ENCODE measurements at regions not wholly inside any gene's neighbourhood (a gene's known extent, or its start where the extent isn't known, plus 50 kb on each side); places are given as distances from the start of the nearest gene placed in this dataset.

DNA sequence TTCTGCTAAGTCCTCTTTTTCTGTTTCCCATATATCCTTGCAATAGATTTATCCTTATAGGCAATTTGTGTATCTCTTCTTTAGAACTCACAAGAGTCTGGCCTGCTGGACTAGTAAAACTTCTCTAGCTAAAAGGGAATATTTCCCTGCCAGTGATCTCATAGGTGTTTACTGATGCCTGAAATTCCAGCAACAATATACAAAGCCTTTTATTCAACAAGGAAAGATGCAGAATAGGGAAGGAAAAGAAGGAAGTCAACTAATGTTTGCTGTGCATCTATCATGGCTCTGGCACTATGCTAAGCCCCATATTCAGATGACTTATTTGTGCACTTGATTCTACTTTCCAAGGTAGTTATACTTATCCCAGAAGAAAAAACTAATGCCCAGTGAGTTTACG, 160.0 kb upstream of the DMRTA1 start:
- H3K4me1 Mint-ChIP-seq (ENCODE audit: low read depth), result no peaks in the 10 kb centered on the region
- no peak overlapping the region for H3K27ac Mint-ChIP-seq
- no peaks in the 10 kb centered on the region for H3K36me3 Mint-ChIP-seq
- H3K4me3 Mint-ChIP-seq, result no peak overlapping the region
- H3K27me3 Mint-ChIP-seq, result peaks cover 3% of the 10 kb centered on the region
- no peaks in the 10 kb centered on the region for H3K9me3 Mint-ChIP-seq (ENCODE audit: low read depth)

DNA sequence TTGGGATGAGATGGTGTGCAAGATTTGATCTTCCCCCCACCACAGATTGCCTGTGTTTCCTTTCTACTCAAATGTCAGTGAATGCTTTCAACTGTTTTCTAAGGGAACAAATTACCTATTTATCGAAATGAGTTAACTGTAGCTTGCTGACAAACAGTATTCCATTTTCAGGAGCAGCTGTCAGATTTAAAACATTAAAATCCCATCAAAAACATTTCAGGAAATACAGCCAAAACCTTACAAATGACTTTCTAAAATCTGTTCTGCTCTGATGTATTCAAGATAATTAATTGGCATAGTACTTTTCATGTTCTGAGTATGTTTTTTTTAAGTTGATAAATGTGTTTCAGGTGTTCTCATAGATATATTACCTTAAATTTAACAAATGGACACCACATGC, 158.0 kb upstream of the DMRTA1 start:
- H3K36me3 Mint-ChIP-seq, result no peaks in the 10 kb centered on the region
- H3K4me3 Mint-ChIP-seq, result no peak overlapping the region
- H3K27ac Mint-ChIP-seq, result no peak overlapping the region
- H3K27me3 Mint-ChIP-seq, result peaks cover 3% of the 10 kb centered on the region
- no peaks in the 10 kb centered on the region for H3K9me3 Mint-ChIP-seq (ENCODE audit: low read depth)
- no peaks in the 10 kb centered on the region for H3K4me1 Mint-ChIP-seq (ENCODE audit: low read depth)

- no peak overlapping the region for H3K27ac Mint-ChIP-seq
- H3K36me3 Mint-ChIP-seq, result no peaks in the 10 kb centered on the region
- no peak overlapping the region for H3K4me3 Mint-ChIP-seq
- H3K4me1 Mint-ChIP-seq (ENCODE audit: low read depth), result no peaks in the 10 kb centered on the region
- H3K27me3 Mint-ChIP-seq, result peaks cover 13% of the 10 kb centered on the region
- H3K9me3 Mint-ChIP-seq (ENCODE audit: low read depth), result peaks cover 5% of the 10 kb centered on the region
Observed at GRCh38 chr9:22307013-22307711, 139.5 kb upstream of the DMRTA1 start.

DNA sequence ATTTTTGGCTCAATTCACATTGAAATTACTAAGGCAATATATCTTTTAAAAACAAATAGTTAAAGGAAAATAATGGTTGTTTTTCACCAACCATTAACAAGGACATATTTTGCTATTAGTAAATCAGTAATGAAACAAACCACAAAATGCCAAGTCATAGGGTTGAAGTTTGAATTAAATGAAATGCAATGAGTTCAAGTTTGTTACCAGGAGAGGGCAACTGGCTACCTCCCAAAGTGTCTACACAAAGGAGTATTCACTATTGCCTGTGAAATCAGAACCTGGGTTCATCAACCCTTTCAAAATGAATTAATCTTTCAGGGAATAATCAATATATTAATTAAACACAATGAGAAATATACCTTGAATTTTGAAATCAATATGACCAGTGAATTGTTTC, 138.4 kb upstream of the DMRTA1 start:
- H3K4me1 Mint-ChIP-seq (ENCODE audit: low read depth), result no peaks in the 10 kb centered on the region
- no peaks in the 10 kb centered on the region for H3K36me3 Mint-ChIP-seq
- H3K9me3 Mint-ChIP-seq (ENCODE audit: low read depth), result peaks cover 5% of the 10 kb centered on the region
- H3K27me3 Mint-ChIP-seq, result peaks cover 10% of the 10 kb centered on the region
- no peak overlapping the region for H3K27ac Mint-ChIP-seq
- H3K4me3 Mint-ChIP-seq, result no peak overlapping the region

GRCh38 chr9:22316645-22317044, 130.0 kb upstream of the DMRTA1 start:
- Mint-ChIP-seq H3K36me3 (no peaks in the 10 kb centered on the region), H3K27ac (no peak overlapping the region), H3K9me3 (ENCODE audit: low read depth) (peaks cover under 1% of the 10 kb centered on the region), H3K4me1 (ENCODE audit: low read depth) (no peaks in the 10 kb centered on the region), H3K4me3 (no peak overlapping the region), H3K27me3 (peaks cover 4% of the 10 kb centered on the region)

- Mint-ChIP-seq H3K4me3 (no peak overlapping the region), H3K27ac (no peak overlapping the region), H3K4me1 (ENCODE audit: low read depth) (no peaks in the 10 kb centered on the region), H3K9me3 (ENCODE audit: low read depth) (peaks cover 3% of the 10 kb centered on the region), H3K27me3 (peaks cover 1% of the 10 kb centered on the region), H3K36me3 (no peaks in the 10 kb centered on the region)
Observed at GRCh38 chr9:22331533-22331932, 115.1 kb upstream of the DMRTA1 start.

DNA sequence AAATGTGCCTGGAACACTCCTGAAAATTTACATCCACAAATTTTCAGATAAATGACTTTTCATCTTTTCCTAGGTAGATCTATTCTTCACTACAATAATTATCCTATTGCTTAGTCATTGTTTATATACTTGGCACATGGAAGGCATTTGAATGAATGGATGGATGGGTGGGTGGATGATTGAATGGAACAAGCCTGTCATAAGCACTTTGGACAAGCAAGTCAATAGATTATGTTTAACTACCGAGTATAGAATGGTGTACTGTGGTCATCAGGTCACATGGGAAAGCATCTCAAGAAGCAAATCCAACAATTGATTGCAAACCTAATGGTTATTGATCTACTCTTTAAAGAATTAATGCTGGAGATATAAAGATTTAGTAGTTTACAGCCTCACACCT, 114.4 kb upstream of the DMRTA1 start:
- Mint-ChIP-seq H3K27ac (no peak overlapping the region), H3K4me1 (ENCODE audit: low read depth) (no peaks in the 10 kb centered on the region), H3K9me3 (ENCODE audit: low read depth) (peaks cover 3% of the 10 kb centered on the region), H3K27me3 (peaks cover 1% of the 10 kb centered on the region), H3K4me3 (no peak overlapping the region), H3K36me3 (no peaks in the 10 kb centered on the region)

DNA sequence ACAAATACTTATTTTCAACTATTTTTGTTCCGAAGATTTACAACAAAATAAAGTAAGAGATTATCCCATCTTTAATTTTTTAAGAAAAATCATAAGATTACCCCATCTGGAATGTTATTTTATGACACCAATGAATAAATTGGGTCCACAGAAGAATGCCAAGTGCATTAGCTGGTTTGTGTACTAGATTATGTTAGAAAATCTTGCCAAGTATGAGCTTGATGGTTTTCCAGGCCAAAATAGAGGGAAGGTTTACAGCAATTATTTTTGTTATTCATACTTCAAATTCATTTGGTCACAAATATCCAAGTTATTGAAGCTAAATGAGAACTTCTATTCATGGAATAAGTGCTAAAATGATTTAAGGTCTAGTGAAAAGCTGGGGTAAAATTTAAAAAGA, 109.4 kb upstream of the DMRTA1 start:
- H3K27ac Mint-ChIP-seq, result no peak overlapping the region
- H3K27me3 Mint-ChIP-seq, result peaks cover 3% of the 10 kb centered on the region
- H3K9me3 Mint-ChIP-seq (ENCODE audit: low read depth), result no peaks in the 10 kb centered on the region
- no peaks in the 10 kb centered on the region for H3K36me3 Mint-ChIP-seq
- no peak overlapping the region for H3K4me3 Mint-ChIP-seq
- no peaks in the 10 kb centered on the region for H3K4me1 Mint-ChIP-seq (ENCODE audit: low read depth)

- peaks cover 2% of the 10 kb centered on the region for H3K27me3 Mint-ChIP-seq
- H3K4me3 Mint-ChIP-seq, result no peak overlapping the region
- no peaks in the 10 kb centered on the region for H3K9me3 Mint-ChIP-seq (ENCODE audit: low read depth)
- H3K4me1 Mint-ChIP-seq (ENCODE audit: low read depth), result no peaks in the 10 kb centered on the region
- no peak overlapping the region for H3K27ac Mint-ChIP-seq
- H3K36me3 Mint-ChIP-seq, result no peaks in the 10 kb centered on the region
Observed at GRCh38 chr9:22342491-22343217, 104.0 kb upstream of the DMRTA1 start.

DNA sequence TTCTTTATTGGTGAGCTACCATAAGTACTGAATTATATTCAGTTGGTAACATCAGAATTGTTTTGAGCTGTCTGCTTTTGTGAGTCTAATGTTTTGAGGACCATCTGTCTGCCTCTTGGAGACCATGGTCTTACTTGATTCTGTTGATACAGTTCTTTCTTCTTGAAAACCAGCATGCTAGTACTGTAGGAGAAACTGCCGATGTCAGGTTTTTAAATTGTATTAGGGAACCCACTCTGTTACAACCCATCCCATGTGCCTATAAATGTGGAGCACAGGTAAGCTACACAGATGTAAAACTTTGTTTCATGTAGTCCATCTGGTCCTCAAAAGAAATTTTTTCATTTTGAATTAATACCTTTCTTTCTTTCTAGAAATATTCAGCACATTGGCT, 103.4 kb upstream of the DMRTA1 start:
- no peak overlapping the region for H3K27ac Mint-ChIP-seq
- H3K36me3 Mint-ChIP-seq, result no peaks in the 10 kb centered on the region
- H3K4me3 Mint-ChIP-seq, result no peak overlapping the region
- no peaks in the 10 kb centered on the region for H3K9me3 Mint-ChIP-seq (ENCODE audit: low read depth)
- H3K27me3 Mint-ChIP-seq, result peaks cover 2% of the 10 kb centered on the region
- H3K4me1 Mint-ChIP-seq (ENCODE audit: low read depth), result no peaks in the 10 kb centered on the region

GRCh38 chr9:22354699-22355384, 91.8 kb upstream of the DMRTA1 start:
- Mint-ChIP-seq H3K27ac (no peak overlapping the region), H3K27me3 (peaks cover 3% of the 10 kb centered on the region), H3K4me1 (ENCODE audit: low read depth) (no peaks in the 10 kb centered on the region), H3K4me3 (no peak overlapping the region), H3K9me3 (ENCODE audit: low read depth) (peaks cover 8% of the 10 kb centered on the region), H3K36me3 (no peaks in the 10 kb centered on the region)

DNA sequence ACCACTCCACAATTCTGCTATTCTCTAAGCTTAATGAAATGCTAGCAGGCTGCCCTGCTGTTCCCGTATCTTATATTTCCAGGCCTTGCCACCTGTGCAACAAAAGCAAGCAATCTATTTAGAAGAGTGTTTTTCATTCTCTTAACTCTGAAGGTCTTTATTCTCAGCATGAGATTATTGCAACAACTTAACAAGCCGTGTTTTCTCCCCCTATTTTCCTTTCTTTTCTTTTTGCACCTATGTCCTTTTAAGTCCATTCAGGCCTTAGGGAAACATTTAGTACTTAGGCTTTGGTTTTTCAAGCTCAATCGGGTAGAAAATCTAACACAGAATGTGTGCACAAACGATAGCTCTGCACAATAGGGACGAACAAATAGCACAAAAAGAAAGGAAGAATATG, 89.6 kb upstream of the DMRTA1 start:
- peaks cover 8% of the 10 kb centered on the region for H3K9me3 Mint-ChIP-seq (ENCODE audit: low read depth)
- peaks cover 4% of the 10 kb centered on the region for H3K27me3 Mint-ChIP-seq

GRCh38 chr9:22363421-22363887, 83.2 kb upstream of the DMRTA1 start:
- peaks cover 3% of the 10 kb centered on the region for H3K27me3 Mint-ChIP-seq
- no peak overlapping the region for H3K27ac Mint-ChIP-seq
- no peaks in the 10 kb centered on the region for H3K4me1 Mint-ChIP-seq (ENCODE audit: low read depth)

More for the DNA sequence above, 89.6 kb upstream of the DMRTA1 start:
- Mint-ChIP-seq H3K27ac (no peak overlapping the region), H3K4me1 (ENCODE audit: low read depth) (no peaks in the 10 kb centered on the region), H3K36me3 (no peaks in the 10 kb centered on the region), H3K4me3 (no peak overlapping the region)

GRCh38 chr9:22373636-22374035, 73.0 kb upstream of the DMRTA1 start:
- no peaks in the 10 kb centered on the region for H3K4me1 Mint-ChIP-seq (ENCODE audit: low read depth)
- H3K36me3 Mint-ChIP-seq, result no peaks in the 10 kb centered on the region
- peaks cover 1% of the 10 kb centered on the region for H3K27me3 Mint-ChIP-seq
- peaks cover 8% of the 10 kb centered on the region for H3K9me3 Mint-ChIP-seq (ENCODE audit: low read depth)
- no peak overlapping the region for H3K27ac Mint-ChIP-seq
- H3K4me3 Mint-ChIP-seq, result no peak overlapping the region

More at GRCh38 chr9:22363421-22363887, 83.2 kb upstream of the DMRTA1 start:
- no peaks in the 10 kb centered on the region for H3K9me3 Mint-ChIP-seq (ENCODE audit: low read depth)
- H3K4me3 Mint-ChIP-seq, result no peak overlapping the region
- peaks cover 2% of the 10 kb centered on the region for H3K36me3 Mint-ChIP-seq

DNA sequence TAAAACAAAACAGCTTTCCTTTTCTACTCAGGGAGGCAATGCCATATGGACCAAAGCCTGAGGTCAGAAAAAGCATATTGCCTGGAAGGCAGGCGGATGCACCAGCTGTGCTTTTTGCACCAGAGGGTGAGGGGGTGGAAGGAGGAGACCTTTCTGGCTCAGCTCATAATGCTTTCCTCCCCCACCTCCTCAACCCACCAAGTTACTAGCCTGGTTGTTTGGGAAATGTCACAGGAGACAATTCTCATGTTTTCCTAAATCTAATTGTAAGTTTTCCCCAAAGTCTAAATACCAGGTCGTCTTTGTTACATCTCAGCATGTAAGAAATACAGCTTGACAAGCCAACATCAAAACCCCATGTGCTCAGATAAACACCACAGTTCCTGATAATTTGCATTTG, 72.6 kb upstream of the DMRTA1 start:
- Mint-ChIP-seq H3K27ac (no peak overlapping the region), H3K36me3 (no peaks in the 10 kb centered on the region), H3K4me1 (ENCODE audit: low read depth) (no peaks in the 10 kb centered on the region), H3K9me3 (ENCODE audit: low read depth) (peaks cover 8% of the 10 kb centered on the region), H3K4me3 (no peak overlapping the region), H3K27me3 (peaks cover 1% of the 10 kb centered on the region)
